Ishikawa (cell line): ENCODE measurements at regions not wholly inside any gene's neighbourhood (a gene's known extent, or its start where the extent isn't known, plus 50 kb on each side); places are given as distances from the start of the nearest gene placed in this dataset.

Experiments used
- CEBPB ChIP-seq: IDR thresholded peaks from 2 replicates; pipeline ENCODE4 v1.6.1; 2012
- CREB1 ChIP-seq: IDR thresholded peaks from 2 replicates; pipeline ENCODE4 v1.6.1; 2012; ENCODE audit warnings: low read depth
- EGR1 ChIP-seq: IDR thresholded peaks from 2 replicates; pipeline ENCODE4 v1.6.1; 2012
- EP300 ChIP-seq: IDR thresholded peaks from 2 replicates; pipeline ENCODE4 v1.6.1; 2012; ENCODE audit warnings: borderline replicate concordance
- FOXM1 ChIP-seq: IDR thresholded peaks from 2 replicates; pipeline ENCODE4 v1.6.1; 2012; ENCODE audit warnings: low read depth, borderline replicate concordance
- MAX ChIP-seq: IDR thresholded peaks from 2 replicates; pipeline ENCODE4 v1.6.1; 2012
- NFIC ChIP-seq: IDR thresholded peaks from 2 replicates; pipeline ENCODE4 v1.6.1; 2012
- RAD21 ChIP-seq: IDR thresholded peaks from 2 replicates; pipeline ENCODE4 v1.6.1; 2012; ENCODE audit warnings: low read depth
- REST ChIP-seq: IDR thresholded peaks from 2 replicates; pipeline ENCODE4 v1.6.1; 2012; ENCODE audit warnings: low read depth, mild to moderate bottlenecking
- TAF1 ChIP-seq: IDR thresholded peaks from 2 replicates; pipeline ENCODE4 v1.6.1; 2012; ENCODE audit warnings: low read depth, mild to moderate bottlenecking
- TCF12 ChIP-seq: IDR thresholded peaks from 2 replicates; pipeline ENCODE4 v1.6.1; 2012; ENCODE audit warnings: low read depth
- TEAD4 ChIP-seq: IDR thresholded peaks from 2 replicates; pipeline ENCODE4 v1.6.1; 2012
- USF1 ChIP-seq: IDR thresholded peaks from 2 replicates; pipeline ENCODE4 v1.6.1; 2012
- YY1 ChIP-seq: IDR thresholded peaks from 2 replicates; pipeline ENCODE4 v1.6.1; 2012; ENCODE audit warnings: low read depth
- ZBTB7A ChIP-seq: IDR thresholded peaks from 2 replicates; pipeline ENCODE4 v1.6.1; 2012; ENCODE audit warnings: low read depth

GRCh38 chr13:55788548-55788947, 1352.2 kb upstream of the PRR20A start:
- TF ChIP-seq EP300 (no peak), EGR1 (no peak), NFIC (no peak), CREB1 (no peak), TAF1 (no peak), CEBPB (no peak), MAX (no peak), USF1 (no peak), ZBTB7A (no peak), YY1 (no peak), RAD21 (no peak), FOXM1 (no peak), TEAD4 (no peak), TCF12 (no peak)

- TF ChIP-seq EGR1 (no peak), TAF1 (no peak), RAD21 (no peak), FOXM1 (no peak), MAX (no peak), NFIC (no peak), USF1 (no peak), EP300 (no peak), REST (no peak), CREB1 (no peak), ZBTB7A (no peak), TCF12 (no peak), YY1 (no peak), CEBPB (no peak), TEAD4 (no peak)
Observed at GRCh38 chr13:55792544-55793193, 1348.0 kb upstream of the PRR20A start.

GRCh38 chr13:55815458-55816033, 1325.2 kb upstream of the PRR20A start:
- no peak for TF ChIP-seq CREB1
- TF ChIP-seq REST, result no peak
- no peak for TF ChIP-seq TEAD4
- no peak for TF ChIP-seq ZBTB7A
- TF ChIP-seq NFIC, result no peak
- no peak for TF ChIP-seq EGR1
- no peak for TF ChIP-seq TAF1
- no peak for TF ChIP-seq CEBPB
- TF ChIP-seq MAX, result no peak
- no peak for TF ChIP-seq FOXM1
- no peak for TF ChIP-seq YY1
- TF ChIP-seq TCF12, result no peak
- no peak for TF ChIP-seq RAD21
- TF ChIP-seq USF1, result no peak
- no peak for TF ChIP-seq EP300

GRCh38 chr13:55816976-55817601, 1323.6 kb upstream of the PRR20A start:
- no peak for TF ChIP-seq YY1
- no peak for TF ChIP-seq CEBPB
- no peak for TF ChIP-seq EP300
- TF ChIP-seq TEAD4, result no peak
- no peak for TF ChIP-seq REST
- no peak for TF ChIP-seq EGR1
- TF ChIP-seq ZBTB7A, result no peak
- no peak for TF ChIP-seq NFIC
- no peak for TF ChIP-seq TCF12
- TF ChIP-seq MAX, result no peak
- no peak for TF ChIP-seq RAD21
- no peak for TF ChIP-seq CREB1
- TF ChIP-seq FOXM1, result no peak
- no peak for TF ChIP-seq USF1
- no peak for TF ChIP-seq TAF1
